ENCODE measurements at regions not wholly inside any gene's neighbourhood (a gene's known extent, or its start where the extent isn't known, plus 50 kb on each side); places are given as distances from the start of the nearest gene placed in this dataset.
"Not testable (repeated sequence)": the region's sequence is repeated elsewhere in the genome, so short reads cannot be mapped to it uniquely, and the experiment has no call there.

- DNase-seq: no peak
Observed at GRCh38 chr3:124650798-124651197, 79.5 kb upstream of the UMPS start.

- DNase-seq: not testable (repeated sequence)
Observed at GRCh38 chr3:124651416-124651815, 78.8 kb upstream of the UMPS start.

GRCh38 chr3:124652009-124652408 lies 78.2 kb upstream of the UMPS start:
- DNase-seq: no peak

GRCh38 chr3:124653071-124653796 lies 77.0 kb upstream of the UMPS start:
- no peak for DNase-seq

- DNase-seq: no peak
Observed at GRCh38 chr3:124653797-124654469, 76.3 kb upstream of the UMPS start.

- no peak for DNase-seq
Observed at GRCh38 chr3:124654470-124654845, 75.8 kb upstream of the UMPS start.

- no peak for DNase-seq
Observed at GRCh38 chr3:124656531-124656930, 73.7 kb upstream of the UMPS start.

GRCh38 chr3:124657138-124657537 lies 73.1 kb upstream of the UMPS start:
- no peak for DNase-seq

GRCh38 chr3:124658270-124658669 lies 72.0 kb upstream of the UMPS start:
- no peak for DNase-seq

- DNase-seq: no peak
Observed at GRCh38 chr3:124659175-124659574, 71.1 kb upstream of the UMPS start.

GRCh38 chr3:124660599-124660998 lies 69.7 kb upstream of the UMPS start:
- no peak for DNase-seq

- DNase-seq: no peak
Observed at GRCh38 chr3:124663690-124664089, 66.6 kb upstream of the UMPS start.

- DNase-seq: no peak
Observed at GRCh38 chr3:124664804-124665203, 65.4 kb upstream of the UMPS start.

- no peak for DNase-seq
Observed at GRCh38 chr3:124666067-124666466, 64.2 kb upstream of the UMPS start.

- DNase-seq: no peak
Observed at GRCh38 chr3:124669470-124669869, 60.8 kb upstream of the UMPS start.

- DNase-seq: no peak
Observed at GRCh38 chr3:124671106-124671505, 59.1 kb upstream of the UMPS start.

- no peak for DNase-seq
Observed at GRCh38 chr3:124674336-124674735, 55.9 kb upstream of the UMPS start.

- DNase-seq: no peak
Observed at GRCh38 chr3:124676236-124676635, 54.0 kb upstream of the UMPS start.

GRCh38 chr3:124679048-124679638 lies 51.1 kb upstream of the UMPS start:
- DNase-seq: no peak

All from activated CD8-positive, alpha-beta memory T cell treated with anti-CD3 and anti-CD28 coated beads, Interleukin-2, amount 50 U/mL, for 4 hours (primary cell).